ENCODE measurements at regions not wholly inside any gene's neighbourhood (a gene's known extent, or its start where the extent isn't known, plus 50 kb on each side); places are given as distances from the start of the nearest gene placed in this dataset.
A peak's percentile ranks its signal among the peaks of the same experiment; 100 is the strongest.

GRCh38 chr3:30500666-30501399 lies 105.6 kb upstream of the TGFBR2 start:
- Mint-ChIP-seq H3K9me3 (peaks cover 3% of the 10 kb centered on the region), H3K36me3 (ENCODE audit: low read depth) (no peaks in the 10 kb centered on the region), H3K27me3 (no peaks in the 10 kb centered on the region), H3K4me1 (peaks cover 62% of the 10 kb centered on the region), H3K27ac (peak overlapping the region; percentile 82), H3K4me3 (peak overlapping the region; percentile 1)
- ATAC-seq: peak; percentile 35
- DNase-seq: no peak

- DNase-seq (no peak), ATAC-seq (no peak)
- Mint-ChIP-seq H3K27ac (no peak overlapping the region), H3K4me3 (no peak overlapping the region), H3K9me3 (peaks cover 3% of the 10 kb centered on the region), H3K4me1 (peaks cover 55% of the 10 kb centered on the region), H3K36me3 (ENCODE audit: low read depth) (no peaks in the 10 kb centered on the region), H3K27me3 (no peaks in the 10 kb centered on the region)
Measured at GRCh38 chr3:30501526-30501925, 104.9 kb upstream of the TGFBR2 start.

- H3K9me3 Mint-ChIP-seq: peaks cover 3% of the 10 kb centered on the region
- no peaks in the 10 kb centered on the region for H3K36me3 Mint-ChIP-seq (ENCODE audit: low read depth)
- no peaks in the 10 kb centered on the region for H3K27me3 Mint-ChIP-seq
- DNase-seq: no peak
- H3K4me3 Mint-ChIP-seq: no peak overlapping the region
- H3K4me1 Mint-ChIP-seq: peaks cover 48% of the 10 kb centered on the region
- ATAC-seq: no peak
- H3K27ac Mint-ChIP-seq: peak overlapping the region; percentile 58
Measured at GRCh38 chr3:30502051-30502741, 104.2 kb upstream of the TGFBR2 start.

- peaks cover 3% of the 10 kb centered on the region for H3K9me3 Mint-ChIP-seq
- H3K4me1 Mint-ChIP-seq: peaks cover 46% of the 10 kb centered on the region
- ATAC-seq: peak; percentile 61
- H3K4me3 Mint-ChIP-seq: no peak overlapping the region
- H3K27me3 Mint-ChIP-seq: no peaks in the 10 kb centered on the region
- DNase-seq: no peak
- no peaks in the 10 kb centered on the region for H3K36me3 Mint-ChIP-seq (ENCODE audit: low read depth)
- H3K27ac Mint-ChIP-seq: peak overlapping the region; percentile 58
Measured at GRCh38 chr3:30502742-30503073, 103.7 kb upstream of the TGFBR2 start.

GRCh38 chr3:30503446-30503845 lies 103.0 kb upstream of the TGFBR2 start:
- ATAC-seq: peak; percentile 51
- no peak for DNase-seq
- no peaks in the 10 kb centered on the region for H3K36me3 Mint-ChIP-seq (ENCODE audit: low read depth)
- H3K9me3 Mint-ChIP-seq: peaks cover 3% of the 10 kb centered on the region
- H3K27ac Mint-ChIP-seq: peak overlapping the region; percentile 34
- H3K4me1 Mint-ChIP-seq: peaks cover 46% of the 10 kb centered on the region
- peak overlapping the region; percentile 35 for H3K4me3 Mint-ChIP-seq
- H3K27me3 Mint-ChIP-seq: no peaks in the 10 kb centered on the region

GRCh38 chr3:30504939-30505338 lies 101.5 kb upstream of the TGFBR2 start:
- ATAC-seq (no peak), DNase-seq (no peak)
- H3K9me3 Mint-ChIP-seq: peaks cover 3% of the 10 kb centered on the region
- no peak overlapping the region for H3K4me3 Mint-ChIP-seq
- H3K36me3 Mint-ChIP-seq (ENCODE audit: low read depth): no peaks in the 10 kb centered on the region
- no peaks in the 10 kb centered on the region for H3K27me3 Mint-ChIP-seq
- peaks cover 43% of the 10 kb centered on the region for H3K4me1 Mint-ChIP-seq
- no peak overlapping the region for H3K27ac Mint-ChIP-seq

GRCh38 chr3:30505866-30506520 lies 100.4 kb upstream of the TGFBR2 start:
- DNase-seq (no peak), ATAC-seq (no peak)
- Mint-ChIP-seq H3K4me3 (no peak overlapping the region), H3K27ac (no peak overlapping the region), H3K27me3 (no peaks in the 10 kb centered on the region), H3K36me3 (ENCODE audit: low read depth) (no peaks in the 10 kb centered on the region), H3K4me1 (peaks cover 36% of the 10 kb centered on the region), H3K9me3 (peaks cover 3% of the 10 kb centered on the region)

GRCh38 chr3:30508339-30508738 lies 98.1 kb upstream of the TGFBR2 start:
- no peak for DNase-seq
- H3K36me3 Mint-ChIP-seq (ENCODE audit: low read depth): no peaks in the 10 kb centered on the region
- H3K27me3 Mint-ChIP-seq: no peaks in the 10 kb centered on the region
- H3K9me3 Mint-ChIP-seq: peaks cover 3% of the 10 kb centered on the region
- H3K4me1 Mint-ChIP-seq: peaks cover 23% of the 10 kb centered on the region
- H3K27ac Mint-ChIP-seq: no peak overlapping the region
- no peak for ATAC-seq
- no peak overlapping the region for H3K4me3 Mint-ChIP-seq

GRCh38 chr3:30510596-30510995 lies 95.8 kb upstream of the TGFBR2 start:
- Mint-ChIP-seq H3K9me3 (peaks cover under 1% of the 10 kb centered on the region), H3K36me3 (ENCODE audit: low read depth) (no peaks in the 10 kb centered on the region), H3K27ac (no peak overlapping the region), H3K27me3 (no peaks in the 10 kb centered on the region), H3K4me1 (peaks cover 14% of the 10 kb centered on the region), H3K4me3 (no peak overlapping the region)
- ATAC-seq (no peak), DNase-seq (no peak)

- H3K9me3 Mint-ChIP-seq: no peaks in the 10 kb centered on the region
- ATAC-seq: peak; percentile 75
Measured at GRCh38 chr3:30511524-30512251, 94.7 kb upstream of the TGFBR2 start.

GRCh38 chr3:30512576-30512975 lies 93.8 kb upstream of the TGFBR2 start:
- peaks cover 14% of the 10 kb centered on the region for H3K4me1 Mint-ChIP-seq
- no peaks in the 10 kb centered on the region for H3K9me3 Mint-ChIP-seq
- H3K36me3 Mint-ChIP-seq (ENCODE audit: low read depth): no peaks in the 10 kb centered on the region
- no peak overlapping the region for H3K27ac Mint-ChIP-seq
- DNase-seq: no peak
- no peak for ATAC-seq
- H3K27me3 Mint-ChIP-seq: no peaks in the 10 kb centered on the region
- H3K4me3 Mint-ChIP-seq: no peak overlapping the region

More at GRCh38 chr3:30511524-30512251, 94.7 kb upstream of the TGFBR2 start:
- Mint-ChIP-seq H3K27me3 (no peaks in the 10 kb centered on the region), H3K4me1 (peaks cover 14% of the 10 kb centered on the region), H3K27ac (peak overlapping the region; percentile 20), H3K36me3 (ENCODE audit: low read depth) (no peaks in the 10 kb centered on the region), H3K4me3 (no peak overlapping the region)
- peak; percentile 29 for DNase-seq

- H3K4me1 Mint-ChIP-seq: peaks cover 19% of the 10 kb centered on the region
Measured at GRCh38 chr3:30513374-30514152, 92.8 kb upstream of the TGFBR2 start.

GRCh38 chr3:30516238-30516637 lies 90.2 kb upstream of the TGFBR2 start:
- H3K4me3 Mint-ChIP-seq: no peak overlapping the region
- peaks cover 14% of the 10 kb centered on the region for H3K4me1 Mint-ChIP-seq
- no peaks in the 10 kb centered on the region for H3K27me3 Mint-ChIP-seq
- H3K27ac Mint-ChIP-seq: no peak overlapping the region
- DNase-seq: no peak
- no peaks in the 10 kb centered on the region for H3K36me3 Mint-ChIP-seq (ENCODE audit: low read depth)
- no peak for ATAC-seq
- H3K9me3 Mint-ChIP-seq: no peaks in the 10 kb centered on the region

More at GRCh38 chr3:30513374-30514152, 92.8 kb upstream of the TGFBR2 start:
- H3K27me3 Mint-ChIP-seq: no peaks in the 10 kb centered on the region
- no peak overlapping the region for H3K27ac Mint-ChIP-seq
- H3K36me3 Mint-ChIP-seq (ENCODE audit: low read depth): no peaks in the 10 kb centered on the region
- DNase-seq (no peak), ATAC-seq (no peak)
- H3K9me3 Mint-ChIP-seq: no peaks in the 10 kb centered on the region
- H3K4me3 Mint-ChIP-seq: no peak overlapping the region

Measured in activated naive CD8-positive, alpha-beta T cell treated with anti-CD3 and anti-CD28 coated beads, Interleukin-2, amount 50 U/mL, for 24 hours (primary cell).